ENCODE measurements at regions not wholly inside any gene's neighbourhood (a gene's known extent, or its start where the extent isn't known, plus 50 kb on each side); places are given as distances from the start of the nearest gene placed in this dataset.
"Not testable (repeated sequence)": the region's sequence is repeated elsewhere in the genome, so short reads cannot be mapped to it uniquely, and the experiment has no call there.

DNA sequence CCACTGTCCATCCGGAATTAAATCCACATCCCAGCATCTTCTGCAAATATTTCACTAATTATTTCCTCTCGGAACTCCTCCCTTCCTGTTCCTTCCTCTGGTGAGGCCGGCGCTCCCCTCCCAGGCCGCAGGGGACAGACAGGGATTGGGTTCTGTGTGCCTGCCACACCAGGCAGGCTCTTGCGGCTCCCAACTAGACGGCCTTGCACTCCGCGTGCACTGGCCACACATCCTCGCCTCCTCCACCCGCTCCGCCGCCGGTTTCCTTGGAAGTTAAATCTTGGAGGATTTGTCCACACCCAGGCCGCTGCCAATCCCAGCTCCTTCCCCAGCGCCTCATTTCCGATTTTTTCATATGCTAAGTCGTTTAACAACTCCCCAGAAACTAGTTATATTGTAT, 157.6 kb upstream of the CACNA1E start:
- H3K27me3 ChIP-seq (ENCODE audit: control insufficient read depth, insufficient read depth, low read length); H3K14ac ChIP-seq (replicated peaks; ENCODE audit: low read depth, low read length); dilution Hi-C loops (cut with HindIII; ENCODE audit: low sequenced_read_pairs, unreplicated experiment); H3K56ac ChIP-seq (ENCODE audit: extremely low read depth, insufficient read depth, low read length); H3K36me3 ChIP-seq (ENCODE audit: control insufficient read depth, insufficient read depth, low read length); ATAC-seq (ENCODE audit: low read depth); H3K9me3 ChIP-seq (ENCODE audit: control insufficient read depth, insufficient read depth, low read length); H4K5ac ChIP-seq (ENCODE audit: low read depth, low read length); H2AK9ac ChIP-seq (replicated peaks; ENCODE audit: low read depth, low read length, poor library complexity); H3K4me2 ChIP-seq (ENCODE audit: low read depth, low read length); DNase-seq; H3K9me1 ChIP-seq (ENCODE audit: insufficient read depth, low read length); H2BK120ac ChIP-seq (ENCODE audit: low read depth, low read length); H2BK5ac ChIP-seq (ENCODE audit: low read depth, low read length, poor library complexity, severe bottlenecking); H2AFZ ChIP-seq (replicated peaks; ENCODE audit: low read length, poor library complexity); H2BK15ac ChIP-seq (ENCODE audit: low read depth, low read length); BruUV-seq (replicated peaks); H3K18ac ChIP-seq (ENCODE audit: low read depth, low read length); H2AK5ac ChIP-seq (ENCODE audit: low read depth, low read length); H3K4ac ChIP-seq (ENCODE audit: low read depth, low read length); H3K4me1 ChIP-seq (ENCODE audit: control insufficient read depth, insufficient read depth, low read length); POLR2A ChIA-PET (ENCODE audit: unreplicated experiment); H3K4me3 ChIP-seq (ENCODE audit: insufficient read depth, low read depth, low read length); intact Hi-C loops (cut with micrococcal nuclease); H4K91ac ChIP-seq (ENCODE audit: insufficient read depth, low read depth, low read length); H4K8ac ChIP-seq (ENCODE audit: low read depth in 2 of 2, low read length in 2 of 2); H3K9ac ChIP-seq (ENCODE audit: low read depth, low read length); H2BK20ac ChIP-seq (ENCODE audit: low read depth, low read length); H3K79me1 ChIP-seq (ENCODE audit: low read depth in 1 of 2, low read length in 2 of 2); in situ Hi-C loops (cut with MboI; ENCODE audit: low sequenced_read_pairs); H4K20me1 ChIP-seq (ENCODE audit: insufficient read depth, low read length); H3K23ac ChIP-seq (ENCODE audit: low read depth, low read length); H3K27ac ChIP-seq (ENCODE audit: insufficient read depth, low read length); CTCF ChIA-PET: not testable (repeated sequence)
- WGBS, 2 experiments (ENCODE audit: extremely low coverage in 2 of 2, insufficient read length in 1 of 2), result no CpG with 5 or more reads among the region's 18 CpGs

Data from IMR-90 (cell line).